A673 (cell line): ENCODE measurements at regions not wholly inside any gene's neighbourhood (a gene's known extent, or its start where the extent isn't known, plus 50 kb on each side); places are given as distances from the start of the nearest gene placed in this dataset.

Experiments used
- CTCF ChIP-seq: fragments of 300-800, 200-600 bp; sonication (generic); conservative IDR thresholded peaks from 2 replicates; pipeline ENCODE4 v1.5.1; 2017; ENCODE audit warnings: low read depth, mild to moderate bottlenecking, antibody characterized with exemption, low read length, moderate library complexity, mixed read lengths
- EZH2 ChIP-seq: fragments of 200-600 bp; sonication (generic); IDR thresholded peaks from 2 replicates; pipeline ENCODE4 v1.6.1; 2017; ENCODE audit warnings: borderline replicate concordance, low read depth, mild to moderate bottlenecking, mixed read lengths, antibody characterized with exemption, low read length; ENCODE audit not compliant: poor library complexity, severe bottlenecking

GRCh38 chr2:2730301-2730833 is 399.3 kb upstream of the MYT1L start:
- TF ChIP-seq CTCF (no peak), EZH2 (no peak)
